A673 (cell line): ENCODE measurements at regions not wholly inside any gene's neighbourhood (a gene's known extent, or its start where the extent isn't known, plus 50 kb on each side); places are given as distances from the start of the nearest gene placed in this dataset.

Source experiments
- BruUV-seq: library from RNA; stranded (reverse); fragments of 400-500 nt; replicated peaks from 2 replicates; lab custom pipeline; 2021; lab: Mats Ljungman, UMichigan
- CTCF ChIA-PET: fragments of 300-600 bp; sonication (Branson Sonifier 250); formaldehyde crosslinking; loops from one replicate; lab custom pipeline; 2022; ENCODE audit warnings: antibody characterized with exemption; lab: Charles Lee
- POLR2A ChIA-PET: fragments of 300-600 bp; sonication (Branson Sonifier 250); formaldehyde crosslinking; loops from one replicate; lab custom pipeline; 2022; ENCODE audit warnings: antibody characterized with exemption; ENCODE audit not compliant: low non-redundant PET; lab: Charles Lee
- DNase-seq: peaks from one replicate; pipeline ENCODE4 v3.0.0-alpha.2; 2015; ENCODE audit warnings: low spot score
- H3K27ac ChIP-seq: fragments of 200-600 bp; sonication (generic); 2 replicates; pipeline ENCODE4 v1.5.1; 2016; ENCODE audit warnings: mixed run types, low read depth, mild to moderate bottlenecking, mixed read lengths, antibody characterized with exemption, low read length; ENCODE audit not compliant: poor library complexity, severe bottlenecking
- H3K27me3 ChIP-seq: fragments of 200-600 bp; sonication (generic); replicated peaks from 2 replicates; pipeline ENCODE4 v1.6.1; 2017; ENCODE audit warnings: mixed run types, low read depth, mild to moderate bottlenecking, mixed read lengths, antibody characterized with exemption, low read length; ENCODE audit not compliant: insufficient read depth, poor library complexity
- H3K36me3 ChIP-seq: fragments of 200-600 bp; sonication (generic); 2 replicates; pipeline ENCODE4 v1.6.1; 2016; ENCODE audit warnings: mixed run types, mild to moderate bottlenecking, mixed read lengths, antibody characterized with exemption, low read length; ENCODE audit not compliant: insufficient read depth, poor library complexity, severe bottlenecking
- H3K4me1 ChIP-seq: fragments of 200-600 bp; sonication (generic); 2 replicates; pipeline ENCODE4 v1.6.1; 2017; ENCODE audit warnings: mixed run types, mild to moderate bottlenecking, mixed read lengths, antibody characterized with exemption, low read length; ENCODE audit not compliant: insufficient read depth, poor library complexity, severe bottlenecking
- H3K4me3 ChIP-seq: fragments of 200-600 bp; sonication (generic); 2 replicates; pipeline ENCODE4 v1.5.1; 2016; ENCODE audit warnings: low read depth, mixed run types, mild to moderate bottlenecking, mixed read lengths, low read length; ENCODE audit not compliant: poor library complexity, severe bottlenecking
- H3K9me3 ChIP-seq: fragments of 200-600 bp; sonication (generic); 2 replicates; pipeline ENCODE4 v1.6.1; 2016; ENCODE audit warnings: mixed run types, low read depth, mild to moderate bottlenecking, mixed read lengths, antibody characterized with exemption, low read length; ENCODE audit not compliant: poor library complexity, severe bottlenecking
- EZH2 ChIP-seq: fragments of 200-600 bp; sonication (generic); IDR thresholded peaks from 2 replicates; pipeline ENCODE4 v1.6.1; 2017; ENCODE audit warnings: borderline replicate concordance, low read depth, mild to moderate bottlenecking, mixed read lengths, antibody characterized with exemption, low read length; ENCODE audit not compliant: poor library complexity, severe bottlenecking
- intact Hi-C: fragments of 100-400 bp; cut with micrococcal nuclease; formaldehyde crosslinking; loops from one replicate; pipeline ENCODE4 v1.10.0; 2022; ENCODE audit not compliant: unreplicated experiment
- TF ChIP-seq, protein P1 (sequence below): fragments of 300-800, 200-600 bp; sonication (generic); conservative IDR thresholded peaks from 2 replicates; pipeline ENCODE4 v1.5.1; 2017; ENCODE audit warnings: low read depth, mild to moderate bottlenecking, antibody characterized with exemption, low read length, moderate library complexity, mixed read lengths

DNA sequence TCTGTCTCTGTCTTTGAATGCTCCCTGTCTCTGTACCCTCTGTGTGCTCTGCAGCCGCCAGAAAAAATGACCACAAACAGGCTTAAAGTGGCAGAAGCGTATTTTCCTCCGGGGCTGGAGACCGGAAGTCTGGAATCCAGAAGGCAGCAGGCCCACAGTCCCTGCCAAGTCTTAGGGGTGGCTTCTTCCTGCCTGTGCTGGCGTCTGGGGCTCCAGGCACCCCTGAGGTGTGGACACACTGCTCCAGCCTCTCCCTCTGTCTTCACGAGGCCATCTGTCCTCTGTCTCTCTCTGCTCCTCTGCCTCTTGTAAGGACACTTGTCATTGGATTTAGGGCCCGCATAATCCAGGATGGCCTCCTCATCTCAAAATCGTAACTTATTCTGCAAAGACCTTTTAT, 298.4 kb upstream of the IRX4 start:
- Histone ChIP-seq H3K4me1 (no peaks in the 10 kb centered on the region), H3K36me3 (no peaks in the 10 kb centered on the region), H3K4me3 (no peak overlapping the region), H3K27me3 (no peaks in the 10 kb centered on the region), H3K27ac (no peak overlapping the region), H3K9me3 (no peaks in the 10 kb centered on the region)
- TF ChIP-seq, protein P1, sequence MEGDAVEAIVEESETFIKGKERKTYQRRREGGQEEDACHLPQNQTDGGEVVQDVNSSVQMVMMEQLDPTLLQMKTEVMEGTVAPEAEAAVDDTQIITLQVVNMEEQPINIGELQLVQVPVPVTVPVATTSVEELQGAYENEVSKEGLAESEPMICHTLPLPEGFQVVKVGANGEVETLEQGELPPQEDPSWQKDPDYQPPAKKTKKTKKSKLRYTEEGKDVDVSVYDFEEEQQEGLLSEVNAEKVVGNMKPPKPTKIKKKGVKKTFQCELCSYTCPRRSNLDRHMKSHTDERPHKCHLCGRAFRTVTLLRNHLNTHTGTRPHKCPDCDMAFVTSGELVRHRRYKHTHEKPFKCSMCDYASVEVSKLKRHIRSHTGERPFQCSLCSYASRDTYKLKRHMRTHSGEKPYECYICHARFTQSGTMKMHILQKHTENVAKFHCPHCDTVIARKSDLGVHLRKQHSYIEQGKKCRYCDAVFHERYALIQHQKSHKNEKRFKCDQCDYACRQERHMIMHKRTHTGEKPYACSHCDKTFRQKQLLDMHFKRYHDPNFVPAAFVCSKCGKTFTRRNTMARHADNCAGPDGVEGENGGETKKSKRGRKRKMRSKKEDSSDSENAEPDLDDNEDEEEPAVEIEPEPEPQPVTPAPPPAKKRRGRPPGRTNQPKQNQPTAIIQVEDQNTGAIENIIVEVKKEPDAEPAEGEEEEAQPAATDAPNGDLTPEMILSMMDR, result no peak
- no peak for TF ChIP-seq EZH2
- DNase-seq, result no peak
- ChIA-PET POLR2A (no interaction called here), CTCF (no interaction called here)
- intact Hi-C loops, result no loop called here
- BruUV-seq, result no TSS peak

DNA sequence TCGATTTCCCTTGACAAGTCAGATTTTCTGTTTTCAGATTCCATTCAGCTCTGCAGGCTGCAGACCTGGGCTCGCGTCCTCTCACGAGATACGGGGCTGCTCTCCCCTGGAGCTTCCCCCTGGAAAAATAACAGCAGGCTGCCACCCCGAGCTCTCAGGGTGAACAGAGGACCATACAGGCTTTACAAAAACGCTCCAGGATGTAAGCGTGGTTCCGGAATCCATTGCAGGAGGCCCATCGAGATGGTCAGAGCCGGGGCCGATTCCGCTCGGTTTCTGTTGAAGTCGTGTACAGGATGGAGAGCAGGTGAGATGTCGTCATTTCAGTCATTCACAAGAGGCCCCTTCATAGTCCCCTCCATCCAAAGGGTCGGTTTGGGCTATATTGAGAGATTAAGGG, 297.7 kb upstream of the IRX4 start:
- BruUV-seq, result no TSS peak

DNA sequence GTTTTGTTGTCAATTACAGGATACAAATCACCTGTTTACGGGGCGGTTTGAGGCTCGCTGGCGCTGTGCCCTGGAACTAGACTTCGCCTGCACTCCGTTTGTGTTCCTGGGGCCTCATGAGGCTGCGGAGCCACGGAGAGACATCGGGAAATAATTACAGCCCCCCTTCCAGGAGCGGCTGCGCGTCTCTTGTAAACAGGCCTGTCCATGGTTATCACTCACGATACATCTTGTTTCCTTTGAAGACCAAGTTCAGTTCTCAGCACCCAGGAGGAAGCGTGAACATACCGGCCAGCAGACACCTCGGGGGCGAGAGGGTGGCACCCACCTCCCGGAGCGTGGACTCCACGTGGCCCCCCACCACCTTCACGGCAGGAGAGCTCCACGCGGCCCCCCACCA, 297.1 kb upstream of the IRX4 start:
- no peaks in the 10 kb centered on the region for H3K9me3 ChIP-seq
- ChIA-PET POLR2A (no interaction called here), CTCF (no interaction called here)
- H3K4me3 ChIP-seq, result no peak overlapping the region
- no peak overlapping the region for H3K27ac ChIP-seq
- no peak for DNase-seq
- no TSS peak for BruUV-seq
- TF ChIP-seq, protein P1, result no peak
- no peak for TF ChIP-seq EZH2
- intact Hi-C loops, result no loop called here
- peaks cover 5% of the 10 kb centered on the region for H3K27me3 ChIP-seq
- no peaks in the 10 kb centered on the region for H3K36me3 ChIP-seq
- no peaks in the 10 kb centered on the region for H3K4me1 ChIP-seq

More for the DNA sequence above, 297.7 kb upstream of the IRX4 start:
- Histone ChIP-seq H3K36me3 (no peaks in the 10 kb centered on the region), H3K27ac (no peak overlapping the region), H3K27me3 (no peaks in the 10 kb centered on the region), H3K4me3 (no peak overlapping the region), H3K9me3 (no peaks in the 10 kb centered on the region), H3K4me1 (no peaks in the 10 kb centered on the region)
- DNase-seq, result no peak
- POLR2A ChIA-PET, result no interaction called here
- CTCF ChIA-PET, result no interaction called here
- intact Hi-C loops, result no loop called here
- TF ChIP-seq EZH2, result no peak
- TF ChIP-seq, protein P1, result no peak
